GM23338 (cell line): ENCODE measurements at regions not wholly inside any gene's neighbourhood (a gene's known extent, or its start where the extent isn't known, plus 50 kb on each side); places are given as distances from the start of the nearest gene placed in this dataset.

Experiments
- ATAC-seq: fragments of 200-7000 bp; cut with Tn5 transposase; 3 replicates; pipeline ENCODE4 v1.9.1; 2020
- DNase-seq: peaks from one replicate; pipeline ENCODE4 v3.0.0-alpha.2; 2015; ENCODE audit warnings: low spot score
- H2AFZ ChIP-seq: fragments of 200-600 bp; sonication (generic); 2 replicates; pipeline ENCODE4 v1.8.0; 2016; ENCODE audit warnings: antibody characterized with exemption, mild to moderate bottlenecking, moderate library complexity
- H3F3A ChIP-seq: fragments of 200-600 bp; sonication (generic); replicated peaks from 2 replicates; pipeline ENCODE4 v1.8.0; 2017; ENCODE audit warnings: antibody characterized with exemption, mixed run types, low read depth
- H3K27ac ChIP-seq: fragments of 200-600 bp; sonication (generic); 2 replicates; pipeline ENCODE4 v1.6.1; 2016; ENCODE audit warnings: low read depth
- H3K27me3 ChIP-seq: fragments of 200-600 bp; sonication (generic); 2 replicates; pipeline ENCODE4 v1.8.0; 2016; ENCODE audit warnings: mild to moderate bottlenecking, mixed run types, moderate library complexity; ENCODE audit not compliant: insufficient read depth
- H3K36me3 ChIP-seq: fragments of 200-600 bp; sonication (generic); 2 replicates; pipeline ENCODE4 v1.8.0; 2016; ENCODE audit warnings: mild to moderate bottlenecking; ENCODE audit not compliant: insufficient read depth
- H3K4me1 ChIP-seq: fragments of 200-600 bp; sonication (generic); 2 replicates; pipeline ENCODE4 v1.8.0; 2016; ENCODE audit warnings: mild to moderate bottlenecking, moderate library complexity; ENCODE audit not compliant: insufficient read depth
- H3K4me2 ChIP-seq: fragments of 200-600 bp; sonication (generic); 2 replicates; pipeline ENCODE4 v1.7.1; 2017; ENCODE audit warnings: mixed run types
- H3K4me3 ChIP-seq: fragments of 200-600 bp; sonication (generic); 2 replicates; pipeline ENCODE4 v1.6.1; 2016; ENCODE audit warnings: mixed run types
- H3K79me2 ChIP-seq: fragments of 200-600 bp; sonication (generic); replicated peaks from 2 replicates; pipeline ENCODE4 v1.8.0; 2017; ENCODE audit warnings: mild to moderate bottlenecking; ENCODE audit not compliant: insufficient read depth
- H3K9me2 ChIP-seq: fragments of 200-600 bp; sonication (generic); 2 replicates; pipeline ENCODE4 v1.8.0; 2017; ENCODE audit not compliant: insufficient read depth
- H4K20me1 ChIP-seq: fragments of 200-600 bp; sonication (generic); replicated peaks from 2 replicates; pipeline ENCODE4 v1.8.0; 2017; ENCODE audit warnings: mild to moderate bottlenecking; ENCODE audit not compliant: insufficient read depth
- H3K27ac Mint-ChIP-seq: 2 replicates; pipeline ENCODE4 v1.8.0; 2020; ENCODE audit warnings: inconsistent platforms, mild to moderate bottlenecking, moderate library complexity, mixed read lengths
- H3K27me3 Mint-ChIP-seq: 3 replicates; pipeline ENCODE4 v1.8.0; 2022; ENCODE audit warnings: low read depth, mild to moderate bottlenecking, moderate library complexity, mixed read lengths, inconsistent platforms; ENCODE audit not compliant: insufficient read depth, poor library complexity
- H3K36me3 Mint-ChIP-seq: 3 replicates; pipeline ENCODE4 v1.8.0; 2021; ENCODE audit warnings: low read depth, mild to moderate bottlenecking, inconsistent platforms, moderate library complexity, mixed read lengths
- H3K4me1 Mint-ChIP-seq: 3 replicates; pipeline ENCODE4 v1.8.0; 2020; ENCODE audit warnings: mild to moderate bottlenecking, inconsistent platforms, mixed read lengths
- H3K4me3 Mint-ChIP-seq: 3 replicates; pipeline ENCODE4 v1.8.0; 2021; ENCODE audit warnings: moderate library complexity, mild to moderate bottlenecking, inconsistent platforms, mixed read lengths
- H3K9me3 Mint-ChIP-seq: 3 replicates; pipeline ENCODE4 v1.8.0; 2020; ENCODE audit warnings: moderate library complexity, mild to moderate bottlenecking, inconsistent platforms, mixed read lengths
- CREB1 ChIP-seq: fragments of 250-450 bp; sonication (Bioruptor Pico); IDR thresholded peaks from 2 replicates; pipeline ENCODE4 v1.5.0; 2020; ENCODE audit warnings: low read depth, mild to moderate bottlenecking, moderate library complexity
- ETS1 ChIP-seq: IDR thresholded peaks from 2 replicates; pipeline ENCODE4 v1.6.1; 2016; ENCODE audit warnings: antibody characterized with exemption
- EZH2 ChIP-seq: fragments of 200-600 bp; sonication (generic); IDR thresholded peaks from one replicate; pipeline ENCODE4 v1.8.0; 2017; ENCODE audit warnings: antibody characterized with exemption, mild to moderate bottlenecking, low read depth; ENCODE audit not compliant: unreplicated experiment
- EZH2phosphoT487 ChIP-seq: fragments of 200-600 bp; sonication (generic); IDR thresholded peaks from one replicate; pipeline ENCODE4 v1.8.1; 2018; ENCODE audit warnings: antibody characterized with exemption; ENCODE audit not compliant: unreplicated experiment
- JUNB ChIP-seq: IDR thresholded peaks from one replicate; pipeline ENCODE4 v1.6.1; 2016; ENCODE audit warnings: antibody characterized with exemption; ENCODE audit not compliant: unreplicated experiment
- POLR2AphosphoS5 ChIP-seq: IDR thresholded peaks from 2 replicates; pipeline ENCODE4 v1.6.1; 2016; ENCODE audit warnings: antibody characterized with exemption, low read depth
- STAT1 ChIP-seq: IDR thresholded peaks from one replicate; pipeline ENCODE4 v1.6.1; 2016; ENCODE audit warnings: antibody characterized with exemption; ENCODE audit not compliant: unreplicated experiment
- ZNF114 ChIP-seq: fragments of 250-450 bp; sonication (Bioruptor Pico); IDR thresholded peaks from 2 replicates; pipeline ENCODE4 v1.5.0; 2020; ENCODE audit warnings: mild to moderate bottlenecking, moderate library complexity
- ZNF331 ChIP-seq: fragments of 250-450 bp; sonication (Bioruptor Pico); IDR thresholded peaks from 2 replicates; pipeline ENCODE4 v1.5.0; 2020; ENCODE audit warnings: low read depth, mild to moderate bottlenecking, moderate library complexity
- ZNF462 ChIP-seq: fragments of 250-450 bp; sonication (Bioruptor Pico); IDR thresholded peaks from 2 replicates; pipeline ENCODE4 v1.5.0; 2020; ENCODE audit warnings: mild to moderate bottlenecking, moderate library complexity

- TF ChIP-seq ZNF462 (CRISPR knock-in tag) (no peak), EZH2phosphoT487 (no peak), STAT1 (no peak), ZNF114 (CRISPR knock-in tag) (no peak), ZNF331 (CRISPR knock-in tag) (no peak), ETS1 (no peak), EZH2 (no peak)
Measured at GRCh38 chr10:4456776-4457175, 369.2 kb upstream of the AKR1E2 start (continued).

- H2AFZ ChIP-seq: no peak overlapping the region
- no peak overlapping the region for H3K27ac ChIP-seq
- H3K9me2 ChIP-seq: no peaks in the 10 kb centered on the region; the same call in 1 of the 2 replicates
- Mint-ChIP-seq H3K27me3 (no peaks in the 10 kb centered on the region), H3K27ac (no peak overlapping the region), H3K4me1 (peaks cover 4% of the 10 kb centered on the region; the same call in 2 of the 3 replicates), H3K4me3 (no peak overlapping the region), H3K9me3 (no peaks in the 10 kb centered on the region), H3K36me3 (no peaks in the 10 kb centered on the region)
- peaks cover 5% of the 10 kb centered on the region for H3K4me1 ChIP-seq
- H3K4me3 ChIP-seq: no peak overlapping the region
- no peaks in the 10 kb centered on the region for H3K36me3 ChIP-seq
- H3K4me2 ChIP-seq: no peak overlapping the region
- H3K27me3 ChIP-seq: no peaks in the 10 kb centered on the region
- no peak for ATAC-seq
- H3K79me2 ChIP-seq: no peaks in the 10 kb centered on the region
- no peak for DNase-seq
- no peaks in the 10 kb centered on the region for H4K20me1 ChIP-seq
- no peaks in the 10 kb centered on the region for H3F3A ChIP-seq
- no peak for TF ChIP-seq CREB1
- TF ChIP-seq ETS1: no peak
- TF ChIP-seq EZH2: no peak
- no peak for TF ChIP-seq POLR2AphosphoS5
- no peak for TF ChIP-seq JUNB
Measured at GRCh38 chr10:4456279-4456678, 369.7 kb upstream of the AKR1E2 start.
